Activated T-cell treated with anti-CD3 and anti-CD28 coated beads for 1 hour (primary cell): ENCODE measurements at regions not wholly inside any gene's neighbourhood (a gene's known extent, or its start where the extent isn't known, plus 50 kb on each side); places are given as distances from the start of the nearest gene placed in this dataset.
"Not testable (repeated sequence)": the region's sequence is repeated elsewhere in the genome, so short reads cannot be mapped to it uniquely, and the experiment has no call there.

Experiments
- DNase-seq: peaks from one replicate; pipeline ENCODE4 v3.0.0-alpha.2; 2020; ENCODE audit warnings: low read depth

DNA sequence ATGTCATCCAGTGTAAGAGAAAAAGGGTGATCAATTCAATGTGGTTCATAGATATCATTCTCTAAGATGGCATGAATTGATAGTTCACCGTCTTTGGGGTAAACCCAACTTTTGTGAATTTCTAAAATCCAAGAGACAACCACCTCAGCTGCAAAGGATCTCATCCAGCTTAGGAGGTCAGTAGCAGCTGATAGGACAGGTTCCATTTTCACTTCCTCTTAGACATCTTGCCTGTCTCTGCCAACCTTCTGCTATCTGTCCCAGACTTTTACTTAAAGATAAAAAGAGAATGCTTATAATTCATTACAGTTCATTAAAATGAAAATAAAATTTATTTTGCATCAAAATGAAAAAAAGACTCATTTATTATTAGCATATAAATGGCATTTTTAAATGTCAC, 468.2 kb downstream of the XYLT1 start:
- no peak for DNase-seq

DNA sequence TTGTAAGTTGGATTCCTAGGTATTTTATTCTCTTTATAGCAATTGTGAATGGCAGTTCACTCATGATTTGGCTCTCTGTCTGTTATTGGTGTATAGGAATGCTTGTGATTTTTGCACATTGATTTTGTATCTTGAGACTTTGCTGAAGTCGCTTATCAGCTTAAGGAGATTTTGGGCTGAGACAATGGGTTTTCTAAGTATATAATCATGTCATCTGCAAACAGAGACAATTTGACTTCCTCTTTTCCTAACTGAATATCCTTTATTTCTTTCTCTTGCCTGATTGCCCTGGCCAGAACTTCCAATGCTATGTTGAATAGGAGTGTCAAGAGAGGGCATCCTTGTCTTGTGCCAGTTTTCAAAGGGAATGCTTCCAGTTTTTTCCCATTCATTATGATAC, 464.8 kb downstream of the XYLT1 start:
- not testable (repeated sequence) for DNase-seq

DNA sequence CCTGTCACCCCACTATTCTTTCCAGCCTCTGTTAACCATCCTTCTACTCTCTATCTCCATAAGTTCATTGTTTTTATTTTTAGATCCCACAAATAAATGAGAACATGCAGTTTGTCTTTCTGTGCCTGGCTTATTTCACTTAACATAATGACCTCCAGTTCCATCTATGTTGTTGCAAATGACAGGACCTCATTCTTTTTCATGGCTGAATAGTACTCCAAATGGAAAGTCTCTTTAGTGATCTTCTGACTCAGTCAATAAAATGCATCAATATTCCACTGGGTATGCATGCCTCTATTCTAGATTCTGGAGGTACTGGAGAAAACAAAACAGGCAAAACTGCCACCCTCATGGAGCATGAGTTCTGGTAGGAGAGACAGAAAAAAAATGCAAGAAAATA, 459.0 kb downstream of the XYLT1 start:
- DNase-seq = no peak

DNA sequence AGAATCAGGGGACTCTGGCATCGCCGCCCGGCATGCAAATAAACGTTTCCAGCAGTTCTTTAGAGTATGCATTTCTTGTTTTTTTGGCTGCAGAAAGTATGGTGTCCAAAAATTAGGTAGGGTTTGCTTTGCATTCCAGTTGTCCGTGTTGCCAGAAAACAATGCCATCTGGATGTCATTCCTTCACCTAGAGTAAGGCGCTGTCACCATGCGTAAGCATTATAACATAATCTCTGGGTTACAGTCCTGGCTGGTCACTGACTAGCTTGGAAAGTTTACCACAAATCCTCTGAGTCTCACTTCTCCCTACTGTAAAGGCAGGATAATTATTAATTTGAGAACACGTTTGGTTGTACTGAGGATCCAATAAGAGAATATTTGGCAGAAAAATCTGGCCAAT, 457.7 kb downstream of the XYLT1 start:
- DNase-seq = no peak

DNA sequence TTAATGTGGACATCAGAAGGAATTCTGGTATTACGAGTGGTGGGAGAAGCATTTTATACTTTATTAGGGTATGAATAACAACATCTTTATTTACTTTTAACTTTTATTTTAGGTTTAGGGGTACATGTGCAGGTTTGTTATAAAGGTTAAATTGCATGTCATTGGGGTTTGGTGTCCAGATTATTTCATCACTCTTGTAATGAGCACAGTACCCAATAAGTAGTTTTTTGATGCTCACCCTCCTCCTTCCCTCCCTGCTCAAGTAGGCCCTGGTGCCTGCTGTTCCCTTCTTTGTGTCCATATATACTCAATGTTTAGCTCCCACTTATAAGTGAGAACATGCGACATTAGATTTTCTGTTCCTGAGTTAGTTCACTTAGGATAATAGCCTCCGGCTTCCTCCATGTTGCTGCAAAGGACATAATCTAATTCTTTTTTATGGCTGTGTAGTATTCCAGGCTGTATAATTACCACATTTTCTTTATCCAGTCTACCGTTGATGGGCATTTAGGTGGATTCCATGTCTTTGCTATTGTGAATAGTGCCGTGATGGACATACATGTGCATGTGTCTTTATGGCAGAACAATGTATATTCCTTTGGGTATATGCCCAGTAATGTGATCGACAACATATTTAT, 456.2 kb downstream of the XYLT1 start:
- no peak for DNase-seq

DNA sequence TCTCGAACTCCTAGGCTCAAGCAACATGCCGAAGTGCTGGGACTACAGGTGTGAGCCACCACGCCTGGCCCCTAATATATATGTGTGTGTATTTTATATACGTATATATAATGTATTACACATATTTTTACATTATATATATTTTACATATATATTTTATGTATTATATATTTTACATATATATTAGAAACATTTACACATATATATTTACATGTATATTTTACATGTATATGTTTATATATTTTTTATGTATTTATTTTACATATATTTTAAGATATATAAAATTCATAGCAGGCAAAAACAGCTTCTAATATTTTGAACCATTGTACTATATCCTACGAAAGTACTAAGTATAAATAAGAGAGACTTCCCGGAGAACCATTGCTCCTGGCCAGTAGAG, 455.1 kb downstream of the XYLT1 start:
- no peak for DNase-seq

DNA sequence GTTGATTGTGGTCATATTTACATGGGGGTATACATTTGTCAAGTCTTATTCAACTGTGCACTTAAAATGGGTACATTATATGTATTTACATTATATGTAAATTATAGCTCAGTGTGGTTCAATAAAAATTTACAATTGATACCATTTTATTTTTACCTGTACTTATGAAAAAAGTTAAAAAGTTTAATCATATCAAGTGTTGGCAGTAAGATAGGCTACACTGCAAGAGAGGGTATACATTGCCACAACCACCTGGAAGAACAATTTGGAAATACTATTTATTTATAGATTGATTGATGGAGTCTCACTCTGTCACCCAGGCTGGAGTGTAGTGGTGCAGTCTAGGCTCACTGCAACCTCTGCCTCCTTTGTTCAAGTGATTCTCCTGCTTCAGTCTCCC, 453.3 kb downstream of the XYLT1 start:
- no peak for DNase-seq

DNA sequence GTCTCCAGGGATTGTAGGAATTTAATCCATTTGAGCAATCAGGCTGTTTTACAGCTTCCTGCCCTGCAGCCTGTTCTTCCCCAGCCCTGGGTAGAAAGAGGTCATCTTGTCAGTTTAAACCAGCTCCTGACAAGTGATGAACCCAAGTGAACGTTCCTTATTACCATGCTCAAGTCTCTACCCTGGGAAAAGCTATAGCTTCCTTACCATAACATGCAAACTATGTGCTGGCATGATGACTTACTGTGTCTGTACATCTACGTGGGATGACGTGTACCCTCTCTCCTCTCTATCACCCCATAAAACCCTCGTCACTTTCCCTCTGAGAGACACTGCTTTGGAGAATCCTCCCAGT, 452.2 kb downstream of the XYLT1 start:
- no peak for DNase-seq

DNA sequence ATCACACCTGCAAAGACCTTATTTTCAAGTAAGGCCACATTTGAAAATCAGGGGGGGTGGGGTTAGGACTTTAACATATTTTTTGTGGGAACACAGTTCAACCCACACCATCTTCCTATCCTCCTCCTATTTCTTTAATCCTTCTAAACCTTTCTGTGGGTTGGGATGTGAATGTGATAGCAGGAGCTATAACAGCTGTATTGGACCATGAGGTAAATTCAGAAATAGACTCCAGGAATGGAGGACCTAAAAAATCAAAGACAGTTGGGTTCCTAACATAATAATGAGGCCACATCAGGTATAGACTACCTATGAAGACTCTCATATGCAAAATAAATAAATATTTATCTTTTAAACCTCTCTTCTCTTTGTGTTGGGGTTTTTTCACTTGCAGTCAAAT, 451.4 kb downstream of the XYLT1 start:
- no peak for DNase-seq

DNA sequence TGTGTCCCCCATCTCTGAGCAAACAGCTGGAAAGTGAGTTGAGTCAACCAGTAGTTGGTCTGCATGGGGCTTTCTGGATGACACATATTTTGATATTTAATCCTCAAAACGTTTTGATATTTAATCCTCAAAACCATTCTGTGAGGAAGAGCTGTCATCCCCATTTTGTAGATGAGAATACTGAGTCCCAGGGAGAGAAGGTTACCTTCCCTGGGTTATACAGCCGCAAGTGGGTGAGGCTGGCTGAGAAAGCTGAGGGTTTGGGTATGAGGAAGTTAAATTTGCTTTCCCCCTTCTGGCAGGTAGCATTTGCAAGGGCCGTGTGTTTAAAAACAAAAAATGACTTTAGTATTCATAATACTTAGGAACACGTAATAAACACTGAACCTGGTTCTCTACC, 447.2 kb downstream of the XYLT1 start:
- DNase-seq = no peak

DNA sequence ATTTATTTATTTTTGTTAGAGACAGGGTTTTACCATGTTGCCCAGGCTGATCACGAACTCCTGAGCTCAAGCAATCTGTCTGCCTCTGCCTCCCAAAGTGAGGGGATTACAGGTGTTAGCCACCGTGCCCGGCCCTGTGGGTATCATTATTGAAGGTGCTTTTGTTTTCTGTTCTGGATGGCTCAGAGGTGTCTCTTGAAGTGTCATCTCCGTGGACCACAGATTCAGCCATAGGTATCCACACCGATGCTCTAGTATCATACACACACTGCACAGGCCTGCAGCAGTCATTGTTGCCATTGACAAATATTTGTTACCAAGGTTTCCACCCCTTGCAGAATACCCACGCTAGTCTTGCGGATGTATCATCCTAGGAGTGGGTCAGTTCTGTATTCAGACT, 446.2 kb downstream of the XYLT1 start:
- DNase-seq = no peak

DNA sequence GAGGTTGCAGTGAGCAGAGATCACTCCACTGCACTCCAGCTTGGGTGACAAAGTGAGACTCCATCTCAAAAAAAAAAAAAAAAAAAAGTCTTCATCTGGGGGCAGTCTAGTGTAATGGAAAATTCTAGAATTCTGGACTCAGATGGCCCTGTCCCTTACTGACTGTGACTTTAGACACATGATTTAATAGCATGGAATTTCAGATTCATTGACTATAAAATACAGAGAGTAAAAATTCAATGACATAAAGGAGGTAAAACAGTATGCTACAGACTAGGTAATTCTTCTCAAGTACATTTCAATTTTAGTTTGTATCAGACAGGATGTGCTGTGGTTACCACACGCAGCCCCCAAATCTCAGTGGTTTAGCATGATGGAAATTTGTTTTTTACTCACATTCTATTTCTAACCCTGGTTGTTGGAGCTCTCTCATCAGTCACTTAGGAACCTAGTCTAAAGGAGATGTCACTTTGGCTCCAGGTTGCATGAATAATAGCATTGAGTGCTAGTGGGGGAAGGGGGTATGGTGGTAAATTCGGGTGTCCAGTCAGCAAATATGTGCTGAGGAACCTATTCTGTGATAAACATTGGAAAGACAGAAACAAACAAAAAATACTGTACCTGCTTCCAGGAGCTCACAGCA, 444.0 kb downstream of the XYLT1 start:
- DNase-seq = no peak

DNA sequence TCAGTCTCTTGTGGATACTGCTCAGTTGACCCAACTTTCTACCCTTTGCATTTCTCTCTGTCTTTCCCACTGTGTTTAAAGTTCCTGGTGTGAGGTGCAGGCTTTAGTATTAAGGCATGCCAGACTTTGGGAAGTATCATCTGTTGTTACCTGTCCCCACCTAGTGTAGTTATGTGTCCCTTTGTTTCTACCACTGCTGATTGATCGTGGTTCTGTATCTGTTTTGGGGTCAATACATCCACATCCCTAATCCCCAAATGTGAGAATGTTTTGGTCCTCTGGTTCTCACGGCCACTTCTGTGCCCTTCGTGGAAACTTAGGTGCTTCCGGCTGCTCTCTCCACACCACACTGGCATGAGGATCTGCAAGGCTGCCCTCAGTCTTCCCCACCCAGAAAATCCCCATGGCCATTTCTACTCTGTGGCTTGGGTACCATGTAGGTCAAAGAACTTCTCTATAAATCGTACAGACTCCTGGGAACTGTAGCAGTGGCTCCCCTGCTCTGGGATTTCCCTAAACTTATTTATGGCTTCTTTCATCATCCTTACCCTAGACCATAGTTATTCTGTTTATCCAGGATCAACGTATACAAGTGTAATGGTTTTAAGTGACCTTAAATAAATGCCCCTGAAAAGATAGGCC, 443.2 kb downstream of the XYLT1 start:
- DNase-seq = no peak

DNA sequence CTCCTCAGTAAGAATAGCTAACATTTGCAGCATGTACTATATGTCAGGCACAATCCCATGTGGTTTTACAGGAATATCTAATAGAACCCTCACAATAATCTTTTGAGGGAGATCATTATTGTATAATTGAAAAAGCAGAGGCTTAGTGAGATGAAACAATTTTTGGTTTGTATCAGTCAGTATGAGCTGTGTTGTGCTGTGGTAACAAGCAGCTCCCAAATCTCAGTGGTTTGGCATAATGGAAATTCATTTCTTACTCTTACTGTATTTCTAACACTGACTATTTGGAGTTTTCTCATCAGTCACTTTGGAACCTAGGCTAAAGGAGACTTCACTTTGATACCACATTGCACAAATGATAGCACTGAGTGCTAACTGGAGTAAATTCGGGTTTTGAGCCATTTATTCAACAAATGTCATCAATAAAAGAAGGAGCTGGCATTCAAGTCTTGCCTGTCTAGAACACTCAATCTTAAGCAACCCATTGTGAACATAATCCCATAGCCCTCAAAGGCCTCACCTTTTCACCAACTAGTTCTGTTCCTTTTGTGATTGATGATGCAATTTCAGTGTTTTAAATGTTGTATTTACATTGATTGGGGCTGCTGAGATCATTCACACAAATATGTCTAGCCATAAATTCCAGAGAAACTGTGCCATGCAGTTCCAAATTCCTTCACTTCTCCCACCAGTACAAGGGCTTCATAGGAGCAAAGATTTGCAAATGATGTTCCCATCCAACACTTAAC, 441.0 kb downstream of the XYLT1 start:
- DNase-seq = no peak

DNA sequence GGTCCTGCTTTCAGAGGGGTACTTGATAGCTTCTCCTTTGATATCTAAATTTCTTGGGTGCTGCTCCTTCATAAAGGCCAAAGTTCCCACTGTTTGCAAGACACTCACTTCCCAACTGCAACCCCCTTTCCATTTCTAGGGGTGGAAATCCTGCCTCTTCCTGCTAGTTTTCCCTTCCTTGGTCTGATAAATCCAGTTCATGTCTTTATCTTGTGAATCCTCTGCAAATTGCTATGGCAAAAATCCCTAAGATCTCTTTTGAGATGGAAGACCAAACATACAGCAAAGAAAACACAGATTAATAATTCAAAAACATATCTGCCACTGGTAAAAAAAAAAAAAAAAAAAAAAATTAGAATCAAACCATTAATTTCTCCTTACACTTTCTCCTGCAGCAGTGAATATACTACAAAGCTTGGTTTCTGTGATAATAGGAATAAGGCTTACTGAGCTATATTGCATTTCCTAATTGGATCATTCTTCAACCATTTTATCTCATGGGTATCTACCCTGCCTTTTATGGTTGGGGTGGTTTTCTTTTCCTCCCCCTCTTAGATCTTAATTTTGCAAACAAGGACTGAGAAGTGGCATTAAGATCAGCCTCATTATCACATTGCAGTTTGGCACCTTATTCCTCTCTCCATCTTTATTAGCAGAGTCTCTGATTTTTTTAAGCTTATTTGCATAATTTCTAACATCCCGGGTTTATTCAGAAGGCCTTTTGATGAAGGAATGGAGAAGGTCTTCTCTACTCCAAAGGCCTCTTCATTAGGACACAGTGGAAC, 439.1 kb downstream of the XYLT1 start:
- no peak for DNase-seq

DNA sequence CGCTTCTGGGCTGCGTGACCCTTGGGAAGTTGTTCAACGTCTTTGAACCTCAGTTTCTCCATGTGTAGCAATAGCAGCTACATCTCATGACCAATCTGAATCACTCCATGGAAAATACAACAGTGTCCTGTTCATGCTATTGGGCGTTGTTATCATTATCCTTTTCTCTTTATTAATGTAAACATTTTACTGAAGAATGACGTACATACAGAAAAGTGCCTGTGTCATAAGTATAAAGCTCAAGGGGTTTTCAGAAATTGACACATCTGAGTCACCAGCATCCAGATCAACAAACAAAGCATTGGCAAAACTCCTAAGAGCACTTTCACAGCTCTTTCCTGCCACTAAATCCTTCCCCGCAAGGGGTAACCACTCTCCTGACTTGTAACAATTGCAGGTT, 438.4 kb downstream of the XYLT1 start:
- DNase-seq = no peak

DNA sequence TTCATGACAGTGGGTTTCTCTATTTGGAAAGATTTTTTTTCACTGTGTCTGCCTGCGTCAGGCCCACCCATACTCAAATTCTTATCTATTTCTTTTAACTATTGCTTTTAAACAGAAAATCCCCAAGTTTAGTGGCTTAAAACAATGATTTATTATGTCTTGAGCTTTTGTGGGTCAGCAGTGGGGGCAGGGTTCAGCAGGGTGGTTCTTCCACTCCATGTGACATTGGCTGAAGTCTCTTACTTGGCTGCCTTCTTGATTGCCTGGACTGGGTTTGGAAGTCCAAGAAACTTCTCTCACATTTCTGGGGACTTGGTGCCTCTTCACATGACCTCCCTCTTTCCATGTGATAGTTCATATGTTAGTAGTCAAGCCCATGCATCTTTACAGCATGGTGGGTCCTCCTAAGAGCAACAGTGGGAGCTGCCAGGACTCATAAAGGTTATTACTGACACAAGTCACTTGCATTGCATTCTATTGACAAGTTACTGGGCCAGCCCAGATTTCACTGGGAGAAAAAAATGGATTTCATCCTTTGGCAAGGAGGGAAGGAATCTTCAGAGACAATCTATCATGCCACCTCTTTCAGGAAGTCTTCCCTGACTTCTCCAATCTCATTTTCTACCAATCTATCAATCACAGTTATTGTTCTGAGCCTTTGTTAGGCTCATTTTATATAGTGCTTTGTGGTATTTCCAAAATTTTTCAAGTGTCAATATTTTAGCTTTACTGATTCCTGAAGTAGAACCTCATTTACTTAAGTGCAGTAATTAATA, 436.1 kb downstream of the XYLT1 start:
- no peak for DNase-seq

DNA sequence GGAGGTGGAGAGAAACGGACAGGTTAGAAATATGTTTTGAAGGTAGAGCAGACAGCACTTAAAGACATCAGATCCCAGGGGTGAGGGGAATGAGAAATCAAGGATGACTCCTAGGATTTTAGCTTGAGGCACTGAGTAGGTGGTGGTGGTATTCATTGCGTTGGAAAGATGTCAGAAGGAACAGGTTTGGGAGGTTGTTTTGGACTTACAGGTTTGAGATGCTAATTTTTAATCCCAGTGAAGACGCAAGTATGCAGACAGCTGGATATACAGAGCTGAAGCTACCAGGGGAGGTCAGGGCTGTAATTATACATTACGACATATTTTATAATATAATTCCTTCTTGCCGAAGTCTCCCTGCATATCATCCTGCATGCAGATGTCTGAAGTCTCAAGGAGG, 433.3 kb downstream of the XYLT1 start:
- DNase-seq = no peak

DNA sequence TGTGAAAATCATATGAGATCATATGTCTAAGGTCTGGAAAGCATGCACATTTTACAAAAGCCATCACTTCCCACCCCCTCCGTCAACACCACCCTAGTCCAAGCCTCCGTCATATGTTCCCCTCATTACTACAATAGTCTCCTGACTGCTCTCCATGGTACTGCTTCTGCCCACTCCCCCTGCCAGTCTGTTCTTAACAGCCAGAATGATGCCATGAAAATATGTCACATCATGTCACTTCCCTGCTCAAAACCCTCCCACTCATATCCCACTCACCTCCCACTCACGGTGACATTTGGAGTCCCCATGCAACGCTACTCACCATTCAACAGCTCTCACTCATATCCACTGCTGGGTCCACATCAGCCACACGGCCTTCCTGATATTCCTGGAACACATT, 432.3 kb downstream of the XYLT1 start:
- DNase-seq = no peak

DNA sequence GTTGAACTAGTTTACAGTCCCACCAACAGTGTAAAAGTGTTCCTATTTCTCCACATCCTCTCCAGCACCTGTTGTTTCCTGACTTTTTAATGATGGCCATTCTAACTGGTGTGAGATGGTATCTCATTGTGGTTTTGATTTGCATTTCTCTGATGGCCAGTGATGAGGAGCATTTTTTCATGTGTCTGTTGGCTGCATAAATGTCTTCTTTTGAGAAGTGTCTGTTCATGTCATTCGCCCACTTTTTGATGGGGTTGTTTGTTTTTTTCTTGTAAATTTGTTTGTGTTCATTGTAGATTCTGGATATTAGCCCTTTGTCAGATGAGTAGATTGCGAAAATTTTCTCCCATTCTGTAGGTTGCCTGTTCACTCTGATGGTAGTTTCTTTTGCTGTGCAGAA, 421.7 kb downstream of the XYLT1 start:
- DNase-seq = not testable (repeated sequence)

DNA sequence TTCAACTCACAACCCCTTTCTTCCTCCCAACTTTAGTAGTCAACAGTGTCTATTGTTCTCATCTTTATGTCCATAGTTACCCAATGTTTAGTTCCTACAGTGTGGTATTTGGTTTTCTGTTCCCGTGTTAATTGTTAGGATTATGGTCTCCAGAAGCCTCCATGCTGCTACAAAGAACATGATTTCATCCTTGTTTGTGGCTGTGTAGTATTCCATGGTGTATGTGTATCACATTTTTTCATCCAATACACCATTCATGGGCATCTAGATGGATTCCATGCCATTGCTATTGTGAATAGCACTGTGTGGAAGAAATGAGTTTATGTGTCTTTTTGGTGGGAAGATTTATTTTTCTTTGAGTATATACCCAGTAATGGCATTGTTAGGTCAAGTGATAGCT, 420.3 kb downstream of the XYLT1 start:
- DNase-seq = no peak
